HCT116 (cell line): ENCODE measurements at regions not wholly inside any gene's neighbourhood (a gene's known extent, or its start where the extent isn't known, plus 50 kb on each side); places are given as distances from the start of the nearest gene placed in this dataset.

Experiments used
- CTCF ChIP-seq, 3 experiments: fragments of 200-600 bp in 1 of 3; sonication (generic) in 1 of 3; IDR thresholded peaks in 2 of 3; conservative IDR thresholded peaks in 1 of 3; 2 replicates each; pipeline ENCODE4 v1.5.1; 2012 to 2017; ENCODE audit warnings: low read depth in 2 of 3, low read length in 2 of 3, antibody characterized with exemption in 1 of 3, borderline replicate concordance in 1 of 3, control low read depth in 1 of 3, mild to moderate bottlenecking in 1 of 3, mixed read lengths in 1 of 3, mixed run types in 1 of 3, moderate library complexity in 1 of 3; ENCODE audit not compliant: insufficient read depth in 1 of 3
- ELF1 ChIP-seq: IDR thresholded peaks from 2 replicates; pipeline ENCODE4 v1.6.1; 2012; ENCODE audit warnings: low read depth, borderline replicate concordance
- EZH2phosphoT487 ChIP-seq: fragments of 200-600 bp; IDR thresholded peaks from 2 replicates; pipeline ENCODE4 v1.6.1; 2018; ENCODE audit warnings: antibody characterized with exemption, borderline replicate concordance
- POLR2AphosphoS5 ChIP-seq: IDR thresholded peaks from 2 replicates; pipeline ENCODE4 v1.6.1; 2011; ENCODE audit warnings: mild to moderate bottlenecking, low read depth, low read length, moderate library complexity
- REST ChIP-seq: IDR thresholded peaks from 2 replicates; pipeline ENCODE4 v1.6.1; 2012; ENCODE audit warnings: low read depth
- ZFX ChIP-seq: fragments of 450-650 bp; IDR thresholded peaks from 2 replicates; pipeline ENCODE4 v1.6.1; 2017
- ZNF274 ChIP-seq: fragments of 200-500 bp; sonication (Bioruptor generic); IDR thresholded peaks from 2 replicates; pipeline ENCODE4 v1.6.1; 2014; ENCODE audit warnings: mild to moderate bottlenecking, low read depth, low read length, inconsistent platforms

- TF ChIP-seq CTCF (IDR thresholded peaks at IDR 0.05 in 2 of 3, conservative IDR thresholded peaks at IDR 0.05 in 1 of 3; ENCODE audit: borderline replicate concordance in 1 of 3, insufficient read depth in 1 of 3, low read depth in 2 of 3, low read length in 2 of 3): no peak
- TF ChIP-seq ZFX: no peak
- no peak for TF ChIP-seq ELF1
- no peak for TF ChIP-seq REST
- TF ChIP-seq EZH2phosphoT487: no peak
- no peak for TF ChIP-seq POLR2AphosphoS5
- no peak for TF ChIP-seq ZNF274
These were observed 242.1 kb downstream of the LTN1 start for GRCh38 chr21:28750565-28750964.
